ENCODE measurements at regions not wholly inside any gene's neighbourhood (a gene's known extent, or its start where the extent isn't known, plus 50 kb on each side); places are given as distances from the start of the nearest gene placed in this dataset.

- Histone ChIP-seq H2AFZ (ENCODE audit: low read length) (no peak overlapping the region), H3K4me2 (ENCODE audit: low read length) (no peak overlapping the region), H3F3A (ENCODE audit: low read length, unreplicated experiment) (no peaks in the 10 kb centered on the region), H3K27ac (ENCODE audit: low read length) (no peak overlapping the region), H3K36me3 (ENCODE audit: low read depth, low read length) (no peaks in the 10 kb centered on the region), H3K79me2 (ENCODE audit: low read length) (no peaks in the 10 kb centered on the region), H3K9me2 (replicated peaks; ENCODE audit: low read length) (no peaks in the 10 kb centered on the region), H4K20me1 (ENCODE audit: low read length) (no peaks in the 10 kb centered on the region), H3K4me3 (ENCODE audit: low read length) (no peak overlapping the region), H3K9ac (ENCODE audit: low read length) (no peak overlapping the region), H3K27me3 (ENCODE audit: low read length) (peaks cover 13% of the 10 kb centered on the region), H3K9me3 (ENCODE audit: low read length) (no peaks in the 10 kb centered on the region), H3K4me1 (ENCODE audit: insufficient read depth, low read length) (no peaks in the 10 kb centered on the region)
- ChIA-PET POLR2A (ENCODE audit: unreplicated experiment) (no interaction called here), CTCF (no interaction called here)
- intact Hi-C loops (cut with micrococcal nuclease): no loop called here
- TF ChIP-seq CTCF (conservative IDR thresholded peaks at IDR 0.05; ENCODE audit: low read depth, low read length) (no peak), EZH2phosphoT487 (IDR thresholded peaks at IDR 0.05; ENCODE audit: borderline replicate concordance, low read length) (no peak), EZH2 (IDR thresholded peaks at IDR 0.05; ENCODE audit: low read length, unreplicated experiment) (no peak)
- DNase-seq (no peak), ATAC-seq (no peak)
- BruUV-seq (replicated peaks): no TSS peak
Measured at GRCh38 chr1:244241438-244241837, 190.4 kb downstream of the ZBTB18 start.

- ChIA-PET POLR2A (ENCODE audit: unreplicated experiment) (no interaction called here), CTCF (no interaction called here)
- Histone ChIP-seq H3K4me1 (ENCODE audit: insufficient read depth, low read length) (no peaks in the 10 kb centered on the region), H2AFZ (ENCODE audit: low read length) (no peak overlapping the region), H3K27me3 (ENCODE audit: low read length) (peaks cover 13% of the 10 kb centered on the region), H3F3A (ENCODE audit: low read length, unreplicated experiment) (no peaks in the 10 kb centered on the region), H3K9ac (ENCODE audit: low read length) (no peak overlapping the region), H3K36me3 (ENCODE audit: low read depth, low read length) (no peaks in the 10 kb centered on the region), H3K27ac (ENCODE audit: low read length) (no peak overlapping the region), H3K9me3 (ENCODE audit: low read length) (no peaks in the 10 kb centered on the region), H3K4me3 (ENCODE audit: low read length) (no peak overlapping the region), H3K4me2 (ENCODE audit: low read length) (no peak overlapping the region), H3K9me2 (replicated peaks; ENCODE audit: low read length) (no peaks in the 10 kb centered on the region), H3K79me2 (ENCODE audit: low read length) (no peaks in the 10 kb centered on the region), H4K20me1 (ENCODE audit: low read length) (no peaks in the 10 kb centered on the region)
- TF ChIP-seq CTCF (conservative IDR thresholded peaks at IDR 0.05; ENCODE audit: low read depth, low read length): no peak
- TF ChIP-seq EZH2phosphoT487 (IDR thresholded peaks at IDR 0.05; ENCODE audit: borderline replicate concordance, low read length): no peak
- no peak for TF ChIP-seq EZH2 (IDR thresholded peaks at IDR 0.05; ENCODE audit: low read length, unreplicated experiment)
- ATAC-seq: no peak
- intact Hi-C loops (cut with micrococcal nuclease): no loop called here
- BruUV-seq (replicated peaks): no TSS peak
- no peak for DNase-seq
Measured at GRCh38 chr1:244242446-244242845, 191.4 kb downstream of the ZBTB18 start.

- intact Hi-C loops (cut with micrococcal nuclease): no loop called here
- ATAC-seq: no peak
Measured at GRCh38 chr1:244246334-244246733, 195.3 kb downstream of the ZBTB18 start.

More at GRCh38 chr1:244246334-244246733, 195.3 kb downstream of the ZBTB18 start:
- no peak overlapping the region for H3K4me3 ChIP-seq (ENCODE audit: low read length)
- H3F3A ChIP-seq (ENCODE audit: low read length, unreplicated experiment): no peaks in the 10 kb centered on the region
- no peaks in the 10 kb centered on the region for H3K79me2 ChIP-seq (ENCODE audit: low read length)
- TF ChIP-seq EZH2phosphoT487 (IDR thresholded peaks at IDR 0.05; ENCODE audit: borderline replicate concordance, low read length): no peak
- no peak for TF ChIP-seq EZH2 (IDR thresholded peaks at IDR 0.05; ENCODE audit: low read length, unreplicated experiment)
- no peak for TF ChIP-seq CTCF (conservative IDR thresholded peaks at IDR 0.05; ENCODE audit: low read depth, low read length)
- H3K4me2 ChIP-seq (ENCODE audit: low read length): no peak overlapping the region
- DNase-seq: no peak
- CTCF ChIA-PET: no interaction called here
- no peaks in the 10 kb centered on the region for H3K4me1 ChIP-seq (ENCODE audit: insufficient read depth, low read length)
- no peak overlapping the region for H3K9ac ChIP-seq (ENCODE audit: low read length)
- H3K9me3 ChIP-seq (ENCODE audit: low read length): no peaks in the 10 kb centered on the region
- no peaks in the 10 kb centered on the region for H3K36me3 ChIP-seq (ENCODE audit: low read depth, low read length)
- H4K20me1 ChIP-seq (ENCODE audit: low read length): no peaks in the 10 kb centered on the region
- H2AFZ ChIP-seq (ENCODE audit: low read length): no peak overlapping the region
- POLR2A ChIA-PET (ENCODE audit: unreplicated experiment): no interaction called here
- no peak overlapping the region for H3K27ac ChIP-seq (ENCODE audit: low read length)
- BruUV-seq (replicated peaks): no TSS peak
- no peaks in the 10 kb centered on the region for H3K9me2 ChIP-seq (replicated peaks; ENCODE audit: low read length)
- H3K27me3 ChIP-seq (ENCODE audit: low read length): peaks cover 13% of the 10 kb centered on the region

Data from PC-3 (cell line).